ENCODE measurements at regions not wholly inside any gene's neighbourhood (a gene's known extent, or its start where the extent isn't known, plus 50 kb on each side); places are given as distances from the start of the nearest gene placed in this dataset.

DNA sequence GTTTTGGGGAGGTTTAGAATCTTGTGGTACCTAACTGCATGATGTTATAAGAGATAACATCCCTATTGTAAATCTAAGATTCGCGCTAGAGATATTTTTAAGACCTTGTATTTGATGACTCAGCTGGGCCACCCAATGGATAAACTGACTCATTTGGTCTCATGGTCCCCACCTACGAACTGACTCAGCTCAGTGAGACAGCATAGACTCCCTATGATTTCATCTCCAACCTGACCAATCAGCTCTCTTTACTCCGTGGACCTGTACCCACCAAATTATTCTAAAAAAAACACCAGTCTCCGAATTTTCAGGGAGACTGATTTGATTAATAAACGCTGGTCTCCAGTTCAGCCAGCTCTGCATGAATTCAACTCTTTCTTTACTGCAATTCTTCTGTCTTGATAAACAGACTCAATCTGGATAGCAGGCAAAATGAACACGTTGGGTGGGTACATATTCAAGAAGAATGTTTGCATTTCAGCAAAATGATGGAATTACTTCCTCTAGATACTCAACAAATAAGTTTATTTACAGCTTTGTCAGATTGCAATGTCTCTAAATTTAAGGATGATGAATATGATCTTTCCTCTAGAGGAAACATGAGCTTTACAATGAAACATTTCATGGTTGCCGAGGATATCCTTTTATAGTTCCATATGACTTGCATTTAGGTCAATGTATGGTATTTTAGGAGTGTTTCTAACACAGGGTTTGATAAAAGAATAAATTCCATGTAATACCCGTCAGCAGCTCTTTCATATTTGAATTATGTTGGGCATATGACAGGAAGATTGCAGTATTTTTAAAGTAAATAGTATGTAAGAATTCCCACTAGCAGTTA is 516.6 kb upstream of the RGS18 start:
- no peak overlapping the region for H3K4me3 ChIP-seq (ENCODE audit: low read depth, low read length)
- TF ChIP-seq, protein P1, sequence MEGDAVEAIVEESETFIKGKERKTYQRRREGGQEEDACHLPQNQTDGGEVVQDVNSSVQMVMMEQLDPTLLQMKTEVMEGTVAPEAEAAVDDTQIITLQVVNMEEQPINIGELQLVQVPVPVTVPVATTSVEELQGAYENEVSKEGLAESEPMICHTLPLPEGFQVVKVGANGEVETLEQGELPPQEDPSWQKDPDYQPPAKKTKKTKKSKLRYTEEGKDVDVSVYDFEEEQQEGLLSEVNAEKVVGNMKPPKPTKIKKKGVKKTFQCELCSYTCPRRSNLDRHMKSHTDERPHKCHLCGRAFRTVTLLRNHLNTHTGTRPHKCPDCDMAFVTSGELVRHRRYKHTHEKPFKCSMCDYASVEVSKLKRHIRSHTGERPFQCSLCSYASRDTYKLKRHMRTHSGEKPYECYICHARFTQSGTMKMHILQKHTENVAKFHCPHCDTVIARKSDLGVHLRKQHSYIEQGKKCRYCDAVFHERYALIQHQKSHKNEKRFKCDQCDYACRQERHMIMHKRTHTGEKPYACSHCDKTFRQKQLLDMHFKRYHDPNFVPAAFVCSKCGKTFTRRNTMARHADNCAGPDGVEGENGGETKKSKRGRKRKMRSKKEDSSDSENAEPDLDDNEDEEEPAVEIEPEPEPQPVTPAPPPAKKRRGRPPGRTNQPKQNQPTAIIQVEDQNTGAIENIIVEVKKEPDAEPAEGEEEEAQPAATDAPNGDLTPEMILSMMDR (IDR thresholded peaks at IDR 0.05; ENCODE audit: insufficient read depth, low read depth, low read length) = no peak
- DNase-seq (ENCODE audit: low read depth) = no peak

DNA sequence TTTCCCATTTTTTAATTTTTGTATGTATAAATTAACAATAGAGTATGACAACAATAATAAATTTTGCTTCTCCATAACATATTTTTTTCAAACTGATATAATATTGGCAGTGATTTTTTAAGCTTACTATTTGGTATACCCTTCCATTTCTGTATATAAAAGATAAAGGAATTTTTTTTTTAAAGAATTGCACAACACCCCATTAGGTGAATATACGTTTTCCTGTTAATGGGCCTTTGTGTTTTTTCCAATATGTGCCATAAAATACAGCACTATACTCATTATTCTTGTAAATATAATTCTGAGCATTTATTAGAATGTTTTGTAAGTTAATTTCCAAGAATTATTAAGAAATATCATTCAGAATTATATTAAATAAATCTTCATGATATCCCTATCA is 515.2 kb upstream of the RGS18 start:
- no peak overlapping the region for H3K4me3 ChIP-seq (ENCODE audit: low read depth, low read length)
- TF ChIP-seq, protein P1 (IDR thresholded peaks at IDR 0.05; ENCODE audit: insufficient read depth, low read depth, low read length) = no peak
- no peak for DNase-seq (ENCODE audit: low read depth)

DNA sequence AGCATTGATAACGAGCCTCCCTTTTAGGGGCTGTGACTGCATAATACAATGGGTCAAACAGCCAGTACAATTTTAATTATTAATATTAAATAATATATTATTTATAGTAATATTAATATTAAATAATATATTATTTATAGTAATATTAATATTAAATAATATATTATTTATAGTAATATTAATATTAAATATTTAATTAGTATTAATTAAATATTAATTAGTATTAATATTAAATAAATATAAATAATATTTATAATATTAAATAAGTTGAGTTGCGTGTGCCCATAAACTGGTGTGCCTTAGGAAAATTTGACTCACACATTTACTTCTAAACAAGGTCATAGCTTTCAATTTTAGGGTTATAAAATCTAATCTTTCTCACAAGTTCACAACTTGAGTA is 509.3 kb upstream of the RGS18 start:
- no peak overlapping the region for H3K4me3 ChIP-seq (ENCODE audit: low read depth, low read length)
- no peak for DNase-seq (ENCODE audit: low read depth)
- TF ChIP-seq, protein P1 (IDR thresholded peaks at IDR 0.05; ENCODE audit: insufficient read depth, low read depth, low read length) = no peak

DNA sequence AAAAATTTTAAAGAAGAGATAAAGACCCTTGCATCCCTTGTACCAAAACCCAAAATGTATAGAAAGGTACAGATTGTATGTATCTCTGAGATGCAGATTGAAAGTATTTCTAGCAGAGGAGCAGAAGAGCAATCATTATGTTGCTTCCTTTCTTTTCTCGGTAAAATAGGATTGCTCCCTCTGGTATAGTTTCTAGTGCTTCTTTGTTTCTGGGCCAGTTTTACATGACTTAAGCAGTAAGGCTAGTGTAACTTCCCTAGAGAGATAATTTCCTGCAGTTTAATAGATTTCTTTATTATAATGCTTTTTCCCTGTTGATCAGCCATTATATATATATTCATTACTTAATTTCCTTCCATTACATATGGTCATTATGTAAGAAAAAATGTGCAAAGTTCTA is 496.2 kb upstream of the RGS18 start:
- TF ChIP-seq, protein P1 (IDR thresholded peaks at IDR 0.05; ENCODE audit: insufficient read depth, low read depth, low read length) = no peak
- DNase-seq (ENCODE audit: low read depth) = no peak
- no peak overlapping the region for H3K4me3 ChIP-seq (ENCODE audit: low read depth, low read length)

DNA sequence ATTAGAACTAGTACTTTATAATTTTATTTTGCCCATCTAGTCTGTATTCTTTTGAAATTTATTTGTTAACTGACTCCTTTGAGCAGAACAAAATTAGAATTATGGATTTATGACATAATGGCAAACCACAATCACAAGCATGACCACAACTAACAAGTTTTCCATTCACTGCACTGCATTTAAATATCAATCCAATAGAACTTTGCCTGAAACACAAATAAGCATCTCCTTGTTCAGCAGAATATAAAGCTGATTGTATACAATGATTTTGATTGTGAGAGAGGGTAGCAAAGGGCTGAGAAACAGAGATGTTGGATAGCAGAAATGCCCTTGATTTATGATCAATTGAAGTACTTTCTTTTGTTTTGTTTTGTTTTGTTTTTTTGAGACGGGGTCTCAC is 495.5 kb upstream of the RGS18 start:
- TF ChIP-seq, protein P1 (IDR thresholded peaks at IDR 0.05; ENCODE audit: insufficient read depth, low read depth, low read length) = no peak
- no peak overlapping the region for H3K4me3 ChIP-seq (ENCODE audit: low read depth, low read length)
- DNase-seq (ENCODE audit: low read depth) = no peak

DNA sequence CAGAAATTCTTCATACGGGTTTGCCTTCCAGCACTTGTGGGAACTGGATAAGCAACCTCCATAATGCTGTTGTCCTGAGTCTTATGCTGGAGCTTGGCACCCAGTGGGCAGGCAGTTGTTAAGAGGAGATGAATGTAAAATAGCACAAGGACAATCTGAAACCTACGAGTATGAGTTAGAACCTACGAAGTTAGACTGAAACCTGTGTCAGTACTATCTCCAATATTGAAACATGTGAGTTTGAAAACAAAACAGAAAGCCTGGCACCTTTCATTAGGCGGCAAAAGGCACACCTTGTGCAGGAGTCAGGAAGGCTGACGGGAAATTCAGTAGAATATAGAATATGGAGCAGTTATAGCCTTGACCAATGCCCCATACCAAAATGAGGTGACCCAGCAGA is 489.7 kb upstream of the RGS18 start:
- H3K4me3 ChIP-seq (ENCODE audit: low read depth, low read length) = no peak overlapping the region
- TF ChIP-seq, protein P1 (IDR thresholded peaks at IDR 0.05; ENCODE audit: insufficient read depth, low read depth, low read length) = no peak
- no peak for DNase-seq (ENCODE audit: low read depth)

DNA sequence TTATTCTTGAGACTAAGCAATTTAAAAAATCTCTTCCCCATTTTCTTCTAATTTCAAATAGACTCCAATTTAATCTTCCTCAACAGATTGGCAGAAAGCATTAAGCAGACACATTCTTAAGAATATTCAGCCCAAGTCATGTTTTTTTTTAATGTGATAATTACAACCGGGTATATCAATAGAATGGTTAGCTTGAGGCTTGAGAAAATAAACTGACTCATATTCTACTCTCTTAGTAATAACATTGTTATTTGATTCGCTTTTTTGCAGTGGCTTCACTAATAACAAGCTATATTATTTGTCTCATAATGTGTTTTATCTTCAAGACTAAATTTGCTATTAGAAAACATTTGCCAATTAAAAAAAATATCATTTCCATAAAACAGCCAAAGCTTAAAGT is 488.6 kb upstream of the RGS18 start:
- TF ChIP-seq, protein P1 (IDR thresholded peaks at IDR 0.05; ENCODE audit: insufficient read depth, low read depth, low read length) = no peak
- no peak for DNase-seq (ENCODE audit: low read depth)
- H3K4me3 ChIP-seq (ENCODE audit: low read depth, low read length) = no peak overlapping the region
